ENCODE measurements at regions not wholly inside any gene's neighbourhood (a gene's known extent, or its start where the extent isn't known, plus 50 kb on each side); places are given as distances from the start of the nearest gene placed in this dataset.
"Not testable (repeated sequence)": the region's sequence is repeated elsewhere in the genome, so short reads cannot be mapped to it uniquely, and the experiment has no call there.

- H3K9me3 Mint-ChIP-seq, result no peaks in the 10 kb centered on the region
- peaks cover 8% of the 10 kb centered on the region for H3K4me1 Mint-ChIP-seq (ENCODE audit: unreplicated experiment)
- H3K36me3 Mint-ChIP-seq, result no peaks in the 10 kb centered on the region
- TF ChIP-seq CTCF (conservative IDR thresholded peaks at IDR 0.05), result no peak
- H3K4me3 Mint-ChIP-seq, result no peak overlapping the region
- no peak overlapping the region for H3K27ac Mint-ChIP-seq
- no peak for DNase-seq (ENCODE audit: extremely low spot score, unreplicated experiment)
- H3K27me3 Mint-ChIP-seq, result no peaks in the 10 kb centered on the region
Measured at GRCh38 chr1:182205351-182206022, 144.0 kb upstream of the ZNF648 start.

GRCh38 chr1:182203191-182203875 lies 141.8 kb upstream of the ZNF648 start:
- no peak for DNase-seq (ENCODE audit: extremely low spot score, unreplicated experiment)
- H3K27ac Mint-ChIP-seq, result no peak overlapping the region
- no peak overlapping the region for H3K4me3 Mint-ChIP-seq
- no peak for TF ChIP-seq CTCF (conservative IDR thresholded peaks at IDR 0.05)
- no peaks in the 10 kb centered on the region for H3K27me3 Mint-ChIP-seq
- H3K9me3 Mint-ChIP-seq, result no peaks in the 10 kb centered on the region
- H3K36me3 Mint-ChIP-seq, result no peaks in the 10 kb centered on the region
- H3K4me1 Mint-ChIP-seq (ENCODE audit: unreplicated experiment), result peaks cover 5% of the 10 kb centered on the region

GRCh38 chr1:182201490-182201889 lies 140.0 kb upstream of the ZNF648 start:
- not testable (repeated sequence) for H3K27me3 Mint-ChIP-seq; H3K36me3 Mint-ChIP-seq; H3K4me1 Mint-ChIP-seq (ENCODE audit: unreplicated experiment); H3K4me3 Mint-ChIP-seq; DNase-seq (ENCODE audit: extremely low spot score, unreplicated experiment); H3K27ac Mint-ChIP-seq; H3K9me3 Mint-ChIP-seq

- H3K9me3 Mint-ChIP-seq, result no peaks in the 10 kb centered on the region
- no peak for DNase-seq (ENCODE audit: extremely low spot score, unreplicated experiment)
- no peaks in the 10 kb centered on the region for H3K36me3 Mint-ChIP-seq
- no peak for TF ChIP-seq CTCF (conservative IDR thresholded peaks at IDR 0.05)
- peak overlapping the region; percentile 0 for H3K4me3 Mint-ChIP-seq
- peaks cover 5% of the 10 kb centered on the region for H3K4me1 Mint-ChIP-seq (ENCODE audit: unreplicated experiment)
- H3K27me3 Mint-ChIP-seq, result no peaks in the 10 kb centered on the region
- H3K27ac Mint-ChIP-seq, result peak overlapping the region; percentile 25
Measured at GRCh38 chr1:182200025-182200812, 138.7 kb upstream of the ZNF648 start.

- Mint-ChIP-seq H3K27me3 (no peaks in the 10 kb centered on the region), H3K9me3 (no peaks in the 10 kb centered on the region), H3K27ac (no peak overlapping the region), H3K4me1 (ENCODE audit: unreplicated experiment) (peaks cover 5% of the 10 kb centered on the region), H3K36me3 (no peaks in the 10 kb centered on the region), H3K4me3 (no peak overlapping the region)
- peak; percentile 43 for TF ChIP-seq CTCF (conservative IDR thresholded peaks at IDR 0.05)
- DNase-seq (ENCODE audit: extremely low spot score, unreplicated experiment), result no peak
Measured at GRCh38 chr1:182198006-182198605, 136.6 kb upstream of the ZNF648 start.
